Gastrocnemius medialis (tissue), 4 donors: ENCODE measurements at regions not wholly inside any gene's neighbourhood (a gene's known extent, or its start where the extent isn't known, plus 50 kb on each side); places are given as distances from the start of the nearest gene placed in this dataset.

ENCODE experiments used
- CTCF ChIP-seq, 5 experiments: fragments of 450-650 bp in 3 of 5; fragments of 200-600 bp in 2 of 5; sonication (generic) in 2 of 5; IDR thresholded peaks in 4 of 5; conservative IDR thresholded peaks in 1 of 5; 1 replicate in 4 of 5; 2 replicates in 1 of 5; pipeline ENCODE4 v1.5.1; 2016 to 2019; ENCODE audit warnings: antibody characterized with exemption in 5 of 5, mild to moderate bottlenecking in 3 of 5, moderate library complexity in 3 of 5
- POLR2A ChIP-seq, 2 donors: fragments of 450-650 bp; IDR thresholded peaks; one replicate each; pipeline ENCODE4 v1.6.1; 2017; ENCODE audit warnings: antibody characterized with exemption in 2 of 2, mild to moderate bottlenecking in 2 of 2, moderate library complexity in 2 of 2

- TF ChIP-seq CTCF (IDR thresholded peaks at IDR 0.05 in 4 of 5, conservative IDR thresholded peaks at IDR 0.05 in 1 of 5) (no peak), POLR2A (IDR thresholded peaks at IDR 0.05) (no peak)
Observed at GRCh38 chr18:39318008-39318407, 1752.4 kb upstream of the CELF4 start.
